Amniotic epithelial cell (primary cell): ENCODE measurements at regions not wholly inside any gene's neighbourhood (a gene's known extent, or its start where the extent isn't known, plus 50 kb on each side); places are given as distances from the start of the nearest gene placed in this dataset.
"Not testable (repeated sequence)": the region's sequence is repeated elsewhere in the genome, so short reads cannot be mapped to it uniquely, and the experiment has no call there.

ENCODE experiments used
- DNase-seq: peaks from one replicate; pipeline ENCODE4 v3.0.0-alpha.2; 2010; ENCODE audit warnings: low read depth

DNA sequence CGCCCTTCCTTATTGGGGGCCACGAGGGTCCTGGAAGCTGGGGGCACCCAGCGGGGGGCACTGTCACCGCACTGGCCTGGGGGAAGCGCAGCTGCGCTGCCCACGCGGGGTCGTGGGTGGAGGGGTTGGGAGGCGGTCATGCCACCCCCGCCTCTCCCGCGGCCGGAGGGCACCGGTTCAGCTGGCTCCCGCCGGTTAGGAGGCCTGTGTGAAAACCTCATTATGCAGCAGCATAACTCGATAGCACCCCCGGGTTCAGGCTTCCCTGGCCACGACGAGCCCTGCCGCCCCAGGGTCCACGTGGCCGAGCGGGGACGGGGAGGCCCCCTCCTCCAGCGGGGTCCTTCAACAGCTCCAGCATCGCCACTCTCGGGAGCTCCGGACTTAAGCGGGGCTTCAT is 91.2 kb upstream of the ERCC6L2 start:
- DNase-seq: no peak

DNA sequence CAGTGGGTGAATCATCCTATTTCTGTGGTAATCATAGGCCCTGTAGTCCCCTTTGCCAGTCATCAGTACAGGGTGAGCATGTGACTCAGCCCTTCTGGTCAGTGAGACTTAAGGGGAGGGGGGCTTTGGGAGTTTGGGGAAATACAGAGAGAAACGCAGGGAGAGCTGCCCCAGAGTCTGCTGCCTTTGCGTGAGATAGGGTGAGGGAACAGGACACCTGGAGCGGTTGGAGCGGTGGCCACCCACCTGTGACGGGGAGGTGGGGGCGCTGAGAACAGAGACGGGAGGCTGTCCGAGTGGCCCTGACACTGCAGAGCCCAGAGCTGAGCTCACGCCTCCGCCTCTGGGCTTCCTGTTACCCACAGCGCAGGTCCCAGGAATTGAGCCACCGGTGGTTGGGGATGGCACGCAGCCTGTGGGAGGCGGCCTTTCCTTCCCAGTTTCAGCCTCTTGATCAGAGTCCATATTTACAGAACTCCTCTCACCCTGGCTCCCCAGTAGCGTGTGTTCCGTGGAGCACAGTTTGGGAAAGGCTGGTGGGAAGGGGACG is 92.0 kb upstream of the ERCC6L2 start:
- DNase-seq: peak; percentile 65

DNA sequence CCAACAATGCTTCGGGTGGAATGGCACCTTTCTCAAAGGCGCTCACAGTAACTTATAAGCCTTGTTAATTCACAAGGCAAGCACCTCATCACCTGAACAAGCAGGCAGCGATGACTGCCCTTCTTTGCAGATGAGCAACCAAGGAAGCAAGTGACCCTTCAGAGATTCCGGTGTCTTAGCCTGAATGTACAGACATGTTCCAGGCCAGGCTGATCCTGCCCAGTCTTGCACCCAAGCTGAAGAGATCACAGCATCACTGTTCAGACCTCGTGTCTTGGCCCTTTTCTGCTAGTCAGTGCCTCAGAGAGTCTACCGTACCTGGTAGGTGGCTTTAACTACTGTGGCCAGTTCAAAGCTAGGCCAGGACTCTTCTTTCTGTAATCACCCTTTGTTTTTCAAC is 94.7 kb upstream of the ERCC6L2 start:
- no peak for DNase-seq

DNA sequence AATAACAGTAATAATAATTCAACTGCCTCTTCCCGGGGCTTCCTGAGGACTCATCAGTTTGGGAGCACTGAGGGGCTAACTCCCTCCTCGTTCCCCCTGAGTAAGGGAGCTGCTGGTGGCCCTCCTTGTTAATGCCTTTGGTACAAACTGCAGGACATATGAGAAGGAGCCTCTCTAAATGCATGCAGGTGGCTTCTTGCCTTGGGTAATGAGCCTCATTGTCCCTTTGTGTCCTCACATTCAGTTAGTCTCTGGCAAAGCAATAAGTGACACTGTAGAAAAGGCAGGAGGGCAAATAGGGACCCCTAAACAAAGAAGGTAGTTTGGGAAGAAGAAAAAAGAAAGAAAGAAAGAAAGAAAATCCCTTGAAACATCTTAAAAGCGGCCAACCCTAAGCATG is 95.4 kb upstream of the ERCC6L2 start:
- DNase-seq: no peak

DNA sequence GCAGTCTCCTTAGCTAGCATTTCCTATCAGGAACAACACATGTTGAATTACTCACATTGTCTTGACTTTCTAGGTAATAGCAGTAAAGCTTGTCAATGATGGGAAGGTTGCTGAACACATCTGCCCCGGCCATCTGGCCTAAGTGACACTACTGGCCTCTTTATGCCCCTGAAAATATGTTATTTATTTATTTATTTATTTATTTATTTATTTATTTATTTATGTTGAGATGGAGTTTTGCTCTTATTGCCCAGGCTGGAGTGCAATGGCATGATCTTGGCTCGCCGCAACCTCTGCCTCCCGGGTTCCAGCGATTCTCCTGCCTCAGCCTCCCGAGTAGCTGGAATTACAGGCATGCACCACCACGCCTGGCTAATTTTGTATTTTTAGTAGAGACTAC is 95.9 kb upstream of the ERCC6L2 start:
- DNase-seq: not testable (repeated sequence)

DNA sequence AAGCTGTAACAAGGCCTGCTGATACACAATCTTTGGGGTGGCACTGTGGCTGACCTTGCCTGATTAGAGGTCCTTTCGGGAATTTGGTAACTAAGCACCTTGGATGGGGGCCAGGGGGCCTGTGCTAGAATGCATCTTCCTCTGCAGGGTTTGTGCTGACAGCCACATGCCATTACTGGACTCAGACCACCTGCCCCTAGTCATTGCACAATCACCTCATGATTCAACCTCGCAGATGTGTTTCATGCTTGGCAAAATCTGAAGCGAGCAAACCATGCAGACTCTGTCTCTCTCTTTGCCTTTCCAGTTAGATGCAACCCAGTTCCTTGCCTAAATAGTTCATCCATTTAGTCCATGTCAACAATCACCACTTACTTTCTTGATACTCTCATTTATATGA is 96.5 kb upstream of the ERCC6L2 start:
- DNase-seq: peak; percentile 91

DNA sequence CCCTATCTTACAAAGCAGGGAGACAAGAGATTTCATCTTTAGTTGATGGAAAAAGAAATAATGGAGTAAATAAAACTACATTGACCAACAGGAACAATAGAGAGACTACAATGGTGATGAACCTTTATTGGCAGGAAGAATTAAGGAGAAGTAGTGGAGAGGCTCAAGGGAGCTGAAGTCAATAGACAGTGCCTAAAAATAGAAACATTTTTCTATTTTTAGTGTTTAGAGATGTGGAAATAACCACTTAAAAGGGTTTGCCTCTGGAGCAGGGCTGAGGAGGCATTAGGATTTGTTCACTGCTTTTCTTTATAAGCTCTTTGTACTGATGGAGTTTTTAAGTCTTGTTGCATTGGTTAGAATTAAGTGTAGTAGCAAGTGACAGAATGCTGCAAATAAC is 98.4 kb upstream of the ERCC6L2 start:
- DNase-seq: no peak

DNA sequence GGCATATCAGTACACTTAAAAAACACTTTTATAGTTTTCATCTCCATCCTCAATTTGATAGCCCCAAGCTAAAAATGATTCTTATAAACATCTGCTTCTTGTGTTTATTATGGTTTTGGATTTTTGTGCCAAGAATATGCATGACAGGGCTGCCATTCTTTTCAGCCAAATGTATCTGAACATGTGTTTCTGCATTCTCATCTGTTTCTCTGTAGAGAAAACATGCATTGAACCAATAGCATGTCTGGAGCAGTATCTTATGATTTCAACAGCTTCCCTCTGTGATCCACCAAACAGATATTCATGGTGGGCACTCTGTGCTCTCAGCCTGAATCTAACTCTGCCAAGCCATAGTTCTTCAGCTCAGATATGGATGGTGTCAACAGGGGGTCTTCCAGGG is 99.3 kb upstream of the ERCC6L2 start:
- DNase-seq: no peak

DNA sequence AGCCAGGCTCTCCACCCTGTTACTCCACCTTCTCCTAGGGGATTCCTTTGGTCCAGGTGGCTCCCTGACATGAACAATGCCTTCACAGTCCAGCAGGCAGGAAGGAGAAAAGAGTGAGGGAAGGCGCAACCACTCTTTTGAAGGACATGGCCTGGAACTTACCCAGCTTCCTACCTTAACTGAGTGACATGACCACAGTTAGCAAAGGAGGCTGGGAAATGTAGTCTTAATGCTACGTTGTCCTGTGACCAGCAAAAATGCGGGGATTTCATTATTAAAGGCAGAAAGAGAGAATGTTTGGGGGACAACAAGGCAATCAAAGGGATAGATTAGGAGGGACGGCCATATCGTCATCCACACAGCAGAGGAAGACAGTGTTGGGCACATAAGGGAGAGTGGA is 100.3 kb upstream of the ERCC6L2 start:
- no peak for DNase-seq

DNA sequence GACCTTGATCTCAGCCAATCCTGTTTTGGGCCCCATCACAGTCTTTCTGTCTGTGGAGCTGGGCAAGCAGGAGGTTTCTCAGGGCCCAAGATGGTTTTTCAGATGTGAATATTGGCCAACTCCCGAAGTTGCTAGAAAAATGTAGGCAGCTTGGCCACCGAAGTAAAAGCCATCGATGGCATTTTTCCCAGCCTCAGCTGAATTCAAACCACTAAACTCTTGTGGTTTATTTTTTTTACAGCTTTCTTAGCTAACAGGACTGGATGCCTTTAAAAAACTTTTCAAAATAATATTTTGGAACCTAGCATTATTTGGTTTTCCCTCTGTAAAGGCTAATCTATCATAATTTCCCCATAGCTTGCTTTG is 102.5 kb upstream of the ERCC6L2 start:
- peak; percentile 33 for DNase-seq

DNA sequence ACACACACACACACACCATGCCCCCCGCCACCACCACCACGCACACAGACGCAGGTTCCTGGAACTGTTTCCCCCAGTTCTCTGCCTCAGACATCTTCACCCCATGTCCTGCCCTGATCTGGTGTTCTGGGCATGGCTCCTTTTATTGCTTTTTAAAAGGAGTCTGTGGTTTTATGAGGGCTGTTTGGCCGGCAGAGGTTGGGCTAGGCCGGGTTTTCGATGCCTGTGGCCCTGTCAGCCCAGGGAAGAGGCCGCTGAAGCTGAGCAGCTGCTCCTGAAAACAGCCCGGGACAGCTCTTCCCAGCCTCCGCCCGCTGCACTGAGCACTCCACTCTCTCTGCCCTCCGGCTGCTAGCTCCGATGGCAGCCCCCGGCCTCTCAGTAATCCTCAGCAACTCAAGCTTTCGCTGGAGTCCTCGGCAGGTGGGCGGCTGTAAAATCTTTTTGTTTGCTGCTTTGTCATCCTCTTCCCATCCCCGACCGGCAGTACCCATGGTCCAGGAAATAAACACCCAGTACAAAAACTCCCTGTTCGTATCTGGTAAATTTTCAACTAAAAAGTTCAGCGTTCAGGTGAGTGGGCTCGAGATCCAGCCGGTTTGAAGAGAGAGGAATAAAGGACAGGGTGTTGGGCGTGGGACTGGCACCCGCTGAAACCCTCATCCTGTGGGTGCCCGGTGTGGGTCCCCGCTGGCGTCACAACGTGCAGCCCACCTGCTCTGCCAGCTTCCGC is 103.0 kb upstream of the ERCC6L2 start:
- DNase-seq: peak; percentile 72

DNA sequence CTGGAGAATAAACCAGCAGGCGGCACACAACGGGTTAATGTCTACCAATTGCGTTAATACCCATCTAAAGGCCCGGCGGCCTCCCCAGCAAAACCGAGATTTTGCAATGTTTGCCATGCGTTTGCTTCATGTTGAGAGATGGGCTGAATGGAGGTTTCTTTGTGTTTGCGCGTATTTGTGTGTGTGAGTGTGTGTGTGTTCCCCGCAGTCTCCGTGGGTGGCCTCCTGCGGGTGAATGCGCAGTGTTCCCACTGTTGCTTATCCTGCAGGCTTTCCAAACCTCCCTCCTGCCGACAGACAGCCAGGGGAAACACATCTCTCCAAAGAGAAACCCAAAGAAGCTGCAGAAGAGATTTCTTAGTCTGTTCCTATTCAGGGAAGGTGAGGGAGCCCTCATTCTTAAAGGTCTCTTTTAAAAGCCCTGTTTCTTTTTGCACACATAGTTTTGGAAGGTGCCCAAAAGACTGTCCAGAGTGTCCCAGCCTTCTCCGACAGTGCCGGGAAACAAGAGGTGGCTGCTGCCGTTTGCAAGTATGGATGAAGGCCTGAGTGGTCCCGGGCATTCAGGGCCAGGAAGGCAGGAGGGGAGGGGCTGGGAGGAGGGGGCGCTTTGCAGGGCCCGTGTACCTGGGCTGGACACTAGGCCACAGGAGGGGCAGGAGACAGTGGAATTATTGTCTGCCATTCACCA is 103.8 kb upstream of the ERCC6L2 start:
- DNase-seq: peak; percentile 93

DNA sequence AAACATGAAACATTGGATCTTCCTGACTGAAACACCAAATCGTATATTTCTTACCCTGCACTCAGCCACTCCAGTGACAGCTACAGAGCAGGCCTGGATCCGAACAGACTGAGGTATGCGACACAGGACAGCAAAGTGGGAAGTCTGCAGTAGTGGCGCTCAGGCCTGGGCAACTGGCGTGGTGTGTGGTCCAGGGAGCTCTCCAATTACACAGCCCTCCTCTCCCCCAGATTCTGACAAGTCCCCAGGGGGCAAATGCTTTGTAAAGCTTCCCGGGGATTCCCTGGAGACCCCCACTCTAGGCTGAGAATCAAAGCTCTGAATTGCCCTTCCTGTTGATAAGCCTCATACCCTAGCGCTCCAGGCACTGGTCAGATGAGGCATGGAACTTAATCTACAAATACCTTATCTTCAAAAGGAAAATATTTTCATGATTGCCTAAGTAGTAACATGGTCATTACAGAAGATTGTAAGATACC is 104.8 kb upstream of the ERCC6L2 start:
- peak; percentile 73 for DNase-seq

DNA sequence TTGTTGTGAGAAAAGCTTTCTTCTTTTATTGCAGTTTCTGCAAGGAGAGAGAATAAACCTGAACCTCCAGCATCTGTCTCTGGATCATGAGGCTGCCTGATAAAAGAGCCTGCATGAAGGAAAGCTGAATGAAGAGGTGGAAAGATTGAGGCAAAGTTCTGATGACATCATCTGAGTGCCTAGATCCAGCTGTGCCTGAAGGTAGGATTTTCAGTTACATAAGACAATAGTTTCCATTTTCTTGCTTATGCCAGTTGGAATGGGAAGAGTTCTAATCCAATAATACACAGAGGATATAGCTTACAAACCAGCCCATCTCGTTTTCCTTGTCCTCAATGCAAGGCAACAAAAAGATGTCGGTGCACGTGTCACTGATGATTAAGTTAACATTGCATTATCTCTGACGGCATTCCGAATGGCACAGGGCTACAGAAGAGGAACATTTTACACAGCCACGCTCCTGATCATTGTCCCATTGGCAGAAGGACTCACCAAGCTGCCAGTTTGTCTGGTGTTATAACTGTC is 105.5 kb upstream of the ERCC6L2 start:
- DNase-seq: no peak

DNA sequence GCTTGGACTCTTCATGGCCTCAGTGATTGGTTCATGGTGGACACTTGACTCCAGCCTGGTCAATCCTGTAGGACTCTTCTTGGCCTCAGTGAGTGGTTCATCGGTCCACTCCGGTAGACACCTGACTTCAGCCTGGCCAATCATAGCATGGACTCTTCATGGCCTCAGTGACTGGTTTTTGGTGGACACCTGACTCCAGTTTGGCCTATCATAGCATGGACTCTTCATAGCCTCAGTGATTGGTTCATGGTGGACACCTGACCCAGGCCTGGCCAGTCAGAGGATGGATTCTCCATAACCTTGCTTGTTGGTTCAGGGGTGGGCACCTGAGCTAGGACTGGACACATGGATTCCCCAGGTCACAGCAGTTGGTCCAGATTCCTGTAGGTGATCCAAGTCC is 106.0 kb upstream of the ERCC6L2 start:
- no peak for DNase-seq

DNA sequence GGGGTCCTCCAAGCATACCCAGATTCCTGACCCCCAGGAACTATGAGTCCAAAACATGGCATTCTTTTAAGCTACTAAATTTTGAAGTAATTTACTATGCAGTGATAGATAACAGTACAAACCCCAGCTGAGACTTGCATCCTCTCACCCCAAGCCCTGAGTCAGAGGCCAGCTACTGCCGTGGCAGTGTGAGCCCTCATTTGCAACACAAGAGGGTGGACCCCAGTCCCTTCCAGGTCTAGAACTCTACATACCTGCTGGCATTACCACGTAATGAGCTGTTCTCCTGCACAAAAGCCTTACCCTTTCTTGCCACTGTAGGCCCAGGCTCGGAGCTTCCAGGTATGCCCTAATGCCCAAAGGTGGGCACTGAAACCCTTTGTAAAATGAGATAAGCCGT is 108.6 kb upstream of the ERCC6L2 start:
- DNase-seq: no peak

DNA sequence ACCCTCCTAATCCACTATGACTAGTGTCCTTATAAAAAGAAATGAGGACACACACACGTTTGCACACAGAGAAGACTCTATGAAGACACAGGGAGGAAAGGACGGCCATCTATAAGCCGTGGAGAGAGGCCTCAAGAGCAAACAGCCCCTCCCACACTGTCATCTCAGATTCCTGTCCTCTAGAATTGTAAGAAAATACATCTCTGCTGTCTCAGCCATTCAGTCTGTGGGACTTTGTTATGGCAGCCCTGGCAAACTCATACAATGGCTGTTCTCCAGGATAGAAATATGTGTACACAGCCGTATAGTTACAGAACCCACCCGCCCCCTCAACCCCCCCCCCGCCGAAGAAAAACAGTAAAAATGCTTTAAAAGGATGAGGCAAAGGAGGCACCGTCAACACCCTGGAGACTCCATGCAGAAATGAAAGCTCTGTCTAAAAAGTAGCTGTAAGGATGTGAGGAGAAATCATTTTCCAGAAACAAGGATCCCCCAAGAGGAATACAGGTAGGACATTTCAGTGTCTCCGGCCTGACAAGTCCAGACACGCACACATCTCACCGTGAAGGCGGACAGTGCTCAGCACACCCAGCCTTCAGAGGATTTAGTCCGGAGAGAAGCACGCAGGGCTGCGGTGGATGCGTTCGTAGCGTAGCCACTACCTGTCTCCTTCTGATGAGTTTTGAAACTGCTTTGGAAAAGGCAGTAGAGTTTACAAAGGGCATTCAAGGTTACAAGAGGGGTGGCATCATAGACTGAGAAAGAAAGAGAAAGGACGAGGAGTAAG is 110.8 kb upstream of the ERCC6L2 start:
- DNase-seq: peak; percentile 16

DNA sequence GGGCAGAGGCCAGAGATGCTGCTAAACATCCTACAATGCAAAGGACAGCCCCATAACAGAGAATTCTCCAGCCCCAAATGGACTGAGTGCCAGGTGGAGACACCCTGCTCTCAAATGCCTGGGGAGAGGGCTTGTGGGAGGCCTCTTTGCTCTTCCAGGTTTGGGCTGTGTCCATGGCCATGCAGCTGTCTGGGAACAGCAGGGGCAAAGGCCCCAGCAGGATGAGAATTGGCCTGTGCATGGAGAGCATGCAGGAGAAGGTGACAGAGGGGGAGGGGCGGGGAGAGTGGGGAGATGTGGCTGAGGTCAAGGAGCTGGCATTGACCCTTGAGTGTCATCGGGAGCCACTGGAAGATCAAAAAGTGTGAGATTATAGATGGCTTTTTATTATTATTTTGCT is 111.5 kb upstream of the ERCC6L2 start:
- DNase-seq: no peak

DNA sequence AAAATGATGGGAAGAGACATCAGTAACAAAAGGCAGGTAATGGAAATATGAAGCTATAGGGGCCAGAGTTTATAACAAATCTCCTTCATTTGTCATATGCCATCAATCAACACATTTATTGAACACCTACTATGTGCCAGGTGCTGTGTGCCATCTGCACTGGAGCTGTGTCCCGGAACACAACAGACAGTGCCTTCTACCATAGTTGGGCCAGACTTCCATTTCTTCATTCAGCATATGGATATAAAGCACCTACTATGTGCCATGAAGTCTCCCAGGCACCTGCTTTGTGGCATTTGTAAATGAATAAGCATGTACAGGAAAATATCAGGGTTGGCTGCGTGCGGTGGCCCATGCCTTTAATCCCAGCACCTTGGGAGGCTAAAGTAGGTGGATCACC is 112.5 kb upstream of the ERCC6L2 start:
- no peak for DNase-seq

DNA sequence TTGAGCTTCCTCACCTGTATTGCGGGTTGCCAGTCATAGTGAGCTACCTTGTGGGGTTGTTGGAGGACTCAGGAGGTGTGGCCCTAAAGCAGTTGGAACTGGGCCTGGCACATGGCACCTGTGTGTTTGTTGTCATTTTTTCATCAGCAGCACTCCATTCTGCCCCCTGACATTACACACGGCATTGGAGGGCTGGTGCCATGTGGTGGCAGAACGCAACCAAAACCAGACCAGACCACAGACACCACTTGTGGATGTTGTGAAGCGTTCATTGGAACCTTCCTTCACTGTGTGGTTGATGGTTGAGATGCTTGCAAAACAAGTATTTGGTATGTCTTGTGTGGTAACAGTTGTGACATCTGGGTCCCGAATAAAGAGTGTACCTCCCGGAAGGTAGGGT is 113.2 kb upstream of the ERCC6L2 start:
- DNase-seq: no peak

DNA sequence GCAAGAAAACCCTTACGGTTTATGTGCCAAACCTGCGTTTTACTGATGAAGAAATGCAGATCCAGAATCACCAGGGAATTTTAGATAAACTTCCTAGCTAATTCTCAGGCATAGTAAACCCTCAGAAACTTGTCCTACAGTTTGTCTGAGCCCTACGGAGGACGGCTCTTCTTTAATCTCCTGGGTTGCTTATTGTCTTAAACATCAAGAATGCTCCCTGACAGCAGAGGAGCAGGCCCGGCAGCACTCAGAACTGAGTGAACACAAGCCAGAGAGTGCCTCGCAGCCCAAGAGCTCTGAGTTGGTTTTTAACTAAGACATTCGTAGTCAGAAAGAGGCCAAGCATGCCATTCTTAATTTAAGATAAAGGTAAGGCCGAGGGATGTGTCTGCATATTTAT is 114.7 kb upstream of the ERCC6L2 start:
- DNase-seq: no peak

DNA sequence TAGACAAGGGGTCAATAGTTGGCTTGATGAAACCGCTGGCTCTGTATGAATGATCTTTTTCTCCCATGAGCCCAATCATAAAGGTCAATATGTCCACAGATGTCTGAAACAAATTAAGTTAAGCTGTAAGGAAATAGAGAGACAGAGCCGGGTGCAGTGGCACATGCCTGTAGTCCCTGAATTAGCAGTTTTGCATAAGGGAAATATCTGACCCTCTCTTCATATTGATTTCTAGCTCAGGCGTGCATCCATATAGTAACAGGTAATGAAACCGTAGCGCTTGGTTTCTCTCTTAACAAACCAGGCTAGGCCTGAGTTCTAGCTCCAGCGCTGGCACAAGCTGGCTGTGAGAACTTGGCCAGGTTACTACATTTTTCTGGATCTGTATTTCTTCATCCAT is 118.1 kb upstream of the ERCC6L2 start:
- no peak for DNase-seq

DNA sequence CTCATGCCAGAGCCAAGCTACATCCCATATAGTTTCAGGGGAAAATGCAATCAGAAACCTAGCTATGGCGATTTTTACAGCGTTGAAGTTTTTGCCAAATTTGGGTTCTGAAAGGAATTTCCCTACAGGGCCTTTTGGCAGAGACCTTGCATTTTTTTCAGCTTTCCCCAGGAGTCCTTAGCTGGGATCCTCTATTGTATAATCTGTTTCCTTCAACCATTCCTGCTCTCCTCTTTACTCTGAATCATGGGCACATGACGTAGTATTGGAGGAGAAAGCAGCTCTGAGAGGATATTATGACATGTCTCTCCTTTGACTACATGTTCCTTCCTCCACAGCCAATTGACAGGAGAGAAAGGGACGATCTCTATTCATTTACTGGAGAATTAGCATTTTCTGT is 118.5 kb upstream of the ERCC6L2 start:
- peak; percentile 56 for DNase-seq
